NCI-H2171 treated with DMSO at 0.1 percent for 48 hours (cell line): ENCODE measurements at regions not wholly inside any gene's neighbourhood (a gene's known extent, or its start where the extent isn't known, plus 50 kb on each side); places are given as distances from the start of the nearest gene placed in this dataset.
"Not testable (repeated sequence)": the region's sequence is repeated elsewhere in the genome, so short reads cannot be mapped to it uniquely, and the experiment has no call there.

Experiments used
- DNase-seq: peaks from one replicate; lab custom pipeline; 2025; lab: John Stamatoyannopoulos, UW

- DNase-seq = no peak
These were observed 182.5 kb downstream of the TMEM167A start for GRCh38 chr5:82894716-82895115.

DNA sequence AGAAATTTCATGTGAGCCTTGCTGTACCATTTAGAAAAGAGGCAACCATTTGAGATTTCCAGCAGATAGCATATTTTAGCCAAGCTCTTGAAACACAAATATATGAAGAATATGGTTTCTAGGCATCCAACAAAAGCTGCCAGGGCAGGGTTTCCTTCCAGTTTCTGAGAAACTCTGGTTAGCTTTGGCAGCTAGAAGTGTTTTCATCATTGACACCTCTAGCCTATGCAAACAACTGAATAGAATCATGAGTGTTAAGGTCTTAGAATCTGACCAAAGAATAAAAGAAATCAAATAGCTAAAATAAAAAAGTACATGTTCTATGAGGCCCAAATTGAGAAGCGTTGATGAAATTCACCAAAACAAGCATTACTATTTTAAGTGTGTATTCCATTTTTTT lies 188.1 kb downstream of the TMEM167A start:
- DNase-seq = no peak

DNA sequence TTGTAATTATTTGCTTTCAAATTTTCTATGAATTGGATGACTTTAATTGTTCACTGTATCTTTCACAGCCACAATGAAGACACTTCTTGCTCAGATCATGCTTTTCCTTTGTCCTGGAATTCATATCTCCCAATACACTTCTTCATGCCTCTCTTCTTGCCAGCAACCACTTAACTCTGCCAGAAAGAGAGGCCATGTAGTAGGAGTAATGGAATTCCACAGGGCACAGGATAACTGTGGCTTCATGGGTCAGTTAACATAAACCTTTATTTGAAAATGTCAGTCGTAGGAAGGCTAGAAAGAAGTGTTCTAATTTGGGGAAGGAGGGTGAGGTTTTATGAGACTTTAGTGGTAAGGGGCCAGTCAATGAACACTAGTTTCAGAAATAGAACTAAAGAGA lies 190.3 kb downstream of the TMEM167A start:
- no peak for DNase-seq

GRCh38 chr5:82885627-82886389 lies 191.4 kb downstream of the TMEM167A start:
- no peak for DNase-seq

DNA sequence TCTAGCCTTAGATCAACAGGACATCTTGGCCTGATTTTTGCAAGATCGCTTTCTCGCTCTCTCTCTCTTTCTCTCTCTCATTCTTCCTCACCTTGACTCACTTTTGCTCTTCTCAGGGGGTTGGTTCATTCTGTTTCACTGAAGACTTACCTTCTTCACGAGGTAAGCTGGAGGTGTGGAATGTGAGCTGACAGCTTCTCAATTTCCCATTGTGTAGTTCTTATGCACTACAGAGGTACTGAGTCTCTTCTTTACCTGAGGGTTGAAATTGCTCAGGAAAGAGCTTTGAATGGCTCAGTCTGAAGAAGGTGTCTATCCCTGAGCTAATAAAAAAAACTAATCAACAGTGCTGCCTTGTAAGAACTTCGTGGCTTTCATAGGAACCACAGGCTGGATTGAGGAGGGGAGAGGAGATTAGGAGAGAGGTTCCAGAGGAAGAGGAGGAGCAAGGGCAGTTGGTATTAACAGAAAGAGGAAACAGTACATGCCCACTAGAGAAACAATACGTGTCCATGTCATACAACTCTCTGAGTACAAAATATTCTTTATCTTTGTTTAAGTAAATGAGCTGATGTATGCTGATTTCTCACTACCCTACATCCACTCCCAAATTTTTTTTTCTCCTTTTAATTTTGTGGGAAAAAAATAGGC lies 192.2 kb downstream of the TMEM167A start:
- no peak for DNase-seq

GRCh38 chr5:82882316-82882715 lies 194.9 kb downstream of the TMEM167A start:
- DNase-seq = no peak

DNA sequence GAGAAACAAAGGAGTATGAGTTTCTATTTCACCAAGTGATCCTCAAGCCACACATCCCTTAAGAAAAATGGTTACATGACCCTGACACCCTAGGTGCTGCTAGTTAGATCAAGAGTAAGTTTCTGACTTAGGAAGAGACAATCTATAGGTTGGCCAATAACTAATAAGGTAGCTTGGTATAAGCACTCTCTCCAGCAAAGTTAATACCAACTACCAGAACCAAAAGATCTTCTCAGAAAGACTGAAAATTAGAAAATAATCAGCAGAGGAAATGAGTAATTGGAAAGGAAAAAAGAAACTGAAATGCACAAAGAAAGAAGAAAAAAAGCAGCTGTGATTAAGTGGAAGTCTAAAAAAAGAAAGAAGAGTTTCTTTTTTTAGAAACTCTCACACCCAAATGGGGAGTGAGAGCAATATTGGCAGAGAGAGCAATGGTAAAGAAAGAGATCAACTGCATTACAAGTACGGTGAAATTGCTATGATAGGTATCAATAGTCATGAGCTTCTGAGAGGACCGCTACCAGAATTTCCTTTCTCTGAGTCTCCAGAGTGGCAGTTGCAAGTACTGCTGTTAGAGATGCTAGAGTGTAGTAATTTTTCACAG lies 195.5 kb downstream of the TMEM167A start:
- DNase-seq = no peak

DNA sequence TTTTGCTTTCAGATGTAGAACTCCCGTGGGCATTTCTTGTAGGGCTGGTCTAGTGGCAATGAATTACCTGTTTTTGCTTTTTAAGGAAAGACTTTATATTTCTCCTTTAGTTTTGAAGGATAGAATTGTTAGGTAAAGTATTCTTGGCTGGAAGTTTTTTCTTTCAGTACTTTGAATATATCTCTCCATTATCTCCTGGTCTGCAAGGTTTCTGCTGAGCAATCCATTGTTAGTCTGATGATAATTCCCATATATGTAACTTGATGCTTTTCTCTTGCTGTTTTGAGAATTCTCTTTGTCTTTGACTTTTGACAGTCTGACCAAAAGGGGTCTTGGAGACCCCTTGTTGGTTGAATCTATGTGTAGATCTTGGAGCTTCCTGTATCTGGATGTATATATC lies 198.1 kb downstream of the TMEM167A start:
- no peak for DNase-seq

- no peak for DNase-seq
These were observed 203.7 kb downstream of the TMEM167A start for GRCh38 chr5:82873452-82873851.

DNA sequence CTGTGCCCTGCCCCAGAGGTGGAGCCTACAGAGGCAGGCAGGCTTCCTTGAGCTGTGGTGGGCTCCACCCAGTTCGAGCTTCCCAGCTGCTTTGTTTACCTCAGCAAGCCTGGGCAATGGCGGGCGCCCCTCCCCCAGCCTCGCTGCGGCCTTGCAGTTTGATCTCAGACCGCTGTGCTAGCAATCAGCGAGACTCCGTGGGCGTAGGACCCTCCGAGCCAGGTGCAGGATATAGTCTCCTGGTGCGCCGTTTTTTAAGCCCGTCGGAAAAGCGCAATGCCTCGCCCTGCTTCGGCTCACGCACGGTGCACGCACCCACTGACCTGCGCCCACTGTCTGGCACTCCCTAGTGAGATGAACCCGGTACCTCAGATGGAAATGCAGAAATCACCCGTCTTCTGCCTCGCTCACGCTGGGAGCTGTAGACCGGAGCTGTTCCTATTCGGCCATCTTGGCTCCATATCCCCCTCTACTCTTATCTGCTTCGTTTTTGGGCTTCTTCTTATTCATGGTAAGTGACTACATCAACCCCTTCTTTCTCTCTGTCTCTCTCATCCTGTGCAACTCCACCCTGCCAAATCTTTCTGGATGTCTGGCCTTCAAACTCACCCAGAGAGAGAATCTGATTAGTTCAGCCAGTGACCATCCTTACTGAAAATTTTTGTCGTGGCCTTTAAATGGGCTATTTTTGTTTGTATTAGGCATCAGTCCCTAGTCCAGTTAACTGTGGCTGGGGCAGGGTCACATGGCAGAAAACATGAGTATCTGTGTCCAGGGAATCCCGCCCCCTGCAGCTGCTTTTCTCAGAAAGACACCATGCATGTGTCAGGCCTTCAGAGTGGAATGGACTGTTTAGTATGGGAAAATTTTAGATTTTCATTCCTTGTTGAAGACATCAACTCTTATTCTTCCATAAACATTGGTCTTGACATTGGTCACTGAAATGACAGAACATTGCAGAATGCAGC lies 204.6 kb downstream of the TMEM167A start:
- DNase-seq = not testable (repeated sequence)

- no peak for DNase-seq
These were observed 211.6 kb downstream of the TMEM167A start for GRCh38 chr5:82865625-82866024.

- DNase-seq = no peak
These were observed 213.9 kb downstream of the TMEM167A start for GRCh38 chr5:82863266-82863665.

DNA sequence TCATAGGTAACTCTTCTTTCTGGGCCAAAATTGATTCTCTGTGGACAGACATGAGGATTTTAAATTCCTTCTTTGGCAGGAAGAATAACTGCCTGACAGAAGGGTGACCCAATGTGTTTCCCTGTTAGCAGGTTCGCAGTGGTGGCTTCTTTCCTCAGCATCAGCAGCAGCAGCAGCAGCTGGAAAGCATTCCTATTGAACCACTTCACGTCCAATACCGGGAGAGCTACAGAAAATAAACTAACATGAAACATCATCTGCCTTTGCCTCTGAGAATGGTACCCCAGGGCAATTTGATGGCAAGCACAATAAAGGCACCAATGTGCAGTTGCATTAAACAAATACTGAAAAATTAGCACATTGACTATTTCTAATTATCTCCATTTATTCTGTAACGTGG lies 214.5 kb downstream of the TMEM167A start:
- DNase-seq = no peak

DNA sequence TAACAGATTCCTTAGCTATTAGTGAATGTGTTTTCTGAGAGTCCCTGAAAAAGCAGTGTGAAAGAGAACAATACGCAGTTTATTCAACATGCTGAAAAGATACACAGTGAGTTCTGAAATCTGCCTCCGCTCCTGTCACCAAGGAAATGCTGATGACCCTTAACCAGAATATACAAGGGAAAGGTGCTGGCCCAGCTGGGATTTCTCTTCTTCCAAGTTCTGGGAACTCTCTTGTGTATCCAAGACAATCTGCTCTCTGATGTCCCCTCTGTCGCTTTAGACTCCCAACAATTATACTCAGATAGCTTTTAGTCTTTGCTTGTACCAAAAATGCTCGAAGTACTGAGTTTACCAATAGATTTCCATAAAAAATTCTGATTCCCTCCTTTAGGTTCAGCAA lies 214.9 kb downstream of the TMEM167A start:
- DNase-seq = no peak

- no peak for DNase-seq
These were observed 215.5 kb downstream of the TMEM167A start for GRCh38 chr5:82861701-82862100.

DNA sequence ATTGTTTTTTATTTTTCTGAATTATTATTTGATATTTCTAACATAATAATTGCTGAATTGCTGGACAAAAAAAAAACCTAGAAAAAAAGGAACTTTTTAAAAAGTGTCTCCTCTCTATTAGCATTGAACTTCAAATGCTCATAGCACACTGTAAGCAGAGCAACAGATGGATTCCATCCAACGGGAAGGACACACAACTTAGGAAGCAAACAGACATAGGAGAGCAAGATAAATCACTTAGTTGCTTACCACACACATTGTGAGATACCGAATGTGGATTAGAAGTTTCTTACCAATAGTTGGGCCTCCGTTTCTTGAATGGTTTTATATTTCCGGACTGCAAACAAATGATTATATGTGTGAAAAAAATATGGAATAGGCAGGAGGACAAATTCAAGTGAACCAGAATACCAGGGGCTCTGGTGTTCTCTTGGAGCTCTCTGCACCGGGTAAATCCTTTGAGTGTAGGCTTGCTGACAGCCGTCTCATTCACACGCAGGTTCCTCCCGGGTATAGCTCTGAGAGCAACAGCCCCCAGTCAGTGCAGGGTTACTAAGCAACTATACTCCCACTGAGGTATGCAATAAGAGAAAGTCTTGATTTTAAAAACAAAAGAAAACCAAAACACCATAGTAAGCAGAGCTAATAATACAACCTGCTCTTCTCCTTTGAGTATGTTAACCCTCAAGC lies 217.6 kb downstream of the TMEM167A start:
- no peak for DNase-seq

DNA sequence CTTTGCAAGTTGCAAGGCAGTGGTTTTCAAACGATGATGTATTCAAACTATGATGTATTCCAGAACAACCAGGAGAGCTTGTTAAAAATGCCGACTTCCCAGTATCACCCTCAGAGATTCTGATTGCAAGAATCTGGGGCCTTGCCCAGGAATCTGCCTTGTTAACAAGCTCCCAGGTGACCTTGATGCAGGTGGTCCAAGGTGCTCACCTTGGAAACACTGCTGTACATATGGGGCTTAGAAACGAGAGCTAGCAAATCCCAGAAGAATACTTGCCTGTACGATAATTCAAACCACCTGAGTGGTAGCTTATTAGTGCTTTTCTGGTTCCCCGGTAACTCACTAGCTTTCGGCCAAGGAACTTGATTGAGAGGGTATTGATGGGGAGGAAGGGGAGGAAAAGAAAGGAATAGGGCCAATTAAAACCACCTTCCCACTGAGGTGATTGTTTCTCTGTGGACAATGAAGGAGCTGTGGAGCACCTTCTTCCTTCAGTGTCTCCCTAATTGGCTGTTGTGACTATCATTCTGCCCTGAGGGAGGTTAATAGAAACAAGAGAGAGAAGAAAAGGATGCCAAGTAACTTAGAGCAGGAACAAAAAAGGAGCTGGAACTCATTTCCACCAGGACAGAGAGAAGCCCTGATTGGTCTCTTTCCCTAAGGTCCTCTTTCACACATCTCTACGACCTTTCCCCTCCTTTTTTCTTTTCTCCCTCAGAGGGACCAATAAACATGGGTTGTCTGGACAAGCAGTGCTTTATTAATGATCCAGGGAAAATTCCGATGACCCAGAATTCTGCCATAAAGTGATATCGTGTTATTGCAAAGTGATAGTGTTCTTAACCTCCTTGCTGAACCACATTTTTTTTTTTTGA lies 218.8 kb downstream of the TMEM167A start:
- DNase-seq = no peak

- DNase-seq = no peak
These were observed 221.2 kb downstream of the TMEM167A start for GRCh38 chr5:82855893-82856550.

GRCh38 chr5:82854956-82855355 lies 222.2 kb downstream of the TMEM167A start:
- DNase-seq = no peak

GRCh38 chr5:82851471-82851870 lies 225.7 kb downstream of the TMEM167A start:
- DNase-seq = no peak
